ENCODE measurements at regions not wholly inside any gene's neighbourhood (a gene's known extent, or its start where the extent isn't known, plus 50 kb on each side); places are given as distances from the start of the nearest gene placed in this dataset.
A peak's percentile ranks its signal among the peaks of the same experiment; 100 is the strongest.

- H3K4me3 Mint-ChIP-seq, result no peak overlapping the region
- CTCF ChIA-PET, result no interaction called here
- intact Hi-C loops (cut with micrococcal nuclease), result no loop called here
- TF ChIP-seq CTCF (IDR thresholded peaks at IDR 0.05), result no peak
- peaks cover 24% of the 10 kb centered on the region for H3K27me3 Mint-ChIP-seq
- no peak overlapping the region for H3K27ac Mint-ChIP-seq
- no peaks in the 10 kb centered on the region for H3K9me3 Mint-ChIP-seq
- no peak for DNase-seq
- no peaks in the 10 kb centered on the region for H3K36me3 Mint-ChIP-seq (ENCODE audit: low read depth)
- peaks cover 6% of the 10 kb centered on the region for H3K4me1 Mint-ChIP-seq
- ATAC-seq (ENCODE audit: low read depth), result no peak
- POLR2A ChIA-PET, result no interaction called here
These were observed 81.2 kb upstream of the WASF3 start for GRCh38 chr13:26476111-26476781.

GRCh38 chr13:26476782-26477142 is 80.7 kb upstream of the WASF3 start:
- H3K27me3 Mint-ChIP-seq, result peaks cover 24% of the 10 kb centered on the region
- no peak for DNase-seq
- no peaks in the 10 kb centered on the region for H3K36me3 Mint-ChIP-seq (ENCODE audit: low read depth)
- ChIA-PET CTCF (no interaction called here), POLR2A (no interaction called here)
- no peaks in the 10 kb centered on the region for H3K9me3 Mint-ChIP-seq
- intact Hi-C loops (cut with micrococcal nuclease), result no loop called here
- no peak for ATAC-seq (ENCODE audit: low read depth)
- no peak overlapping the region for H3K27ac Mint-ChIP-seq
- no peak overlapping the region for H3K4me3 Mint-ChIP-seq
- no peak for TF ChIP-seq CTCF (IDR thresholded peaks at IDR 0.05)
- peaks cover 6% of the 10 kb centered on the region for H3K4me1 Mint-ChIP-seq

- CTCF ChIA-PET, result no interaction called here
These were observed 79.8 kb upstream of the WASF3 start for GRCh38 chr13:26477681-26478080.

GRCh38 chr13:26480246-26480855 is 77.1 kb upstream of the WASF3 start:
- Mint-ChIP-seq H3K27ac (no peak overlapping the region), H3K4me3 (no peak overlapping the region), H3K9me3 (no peaks in the 10 kb centered on the region), H3K36me3 (ENCODE audit: low read depth) (no peaks in the 10 kb centered on the region), H3K27me3 (peaks cover 16% of the 10 kb centered on the region), H3K4me1 (peaks cover 13% of the 10 kb centered on the region)
- intact Hi-C loops (cut with micrococcal nuclease), result loop anchor here (5.0 kb wide), 2 partner anchors 228 to 307 kb away; partner anchors contain the start of gene CDK8
- TF ChIP-seq CTCF (IDR thresholded peaks at IDR 0.05), result no peak
- ChIA-PET POLR2A (no interaction called here), CTCF (no interaction called here)
- ATAC-seq (ENCODE audit: low read depth) (no peak), DNase-seq (no peak)

More at GRCh38 chr13:26477681-26478080, 79.8 kb upstream of the WASF3 start:
- POLR2A ChIA-PET, result no interaction called here
- Mint-ChIP-seq H3K36me3 (ENCODE audit: low read depth) (no peaks in the 10 kb centered on the region), H3K4me1 (peaks cover 10% of the 10 kb centered on the region), H3K27me3 (peaks cover 24% of the 10 kb centered on the region), H3K27ac (no peak overlapping the region), H3K9me3 (no peaks in the 10 kb centered on the region), H3K4me3 (no peak overlapping the region)
- no peak for DNase-seq
- intact Hi-C loops (cut with micrococcal nuclease), result no loop called here
- ATAC-seq (ENCODE audit: low read depth), result no peak
- TF ChIP-seq CTCF (IDR thresholded peaks at IDR 0.05), result no peak

GRCh38 chr13:26482451-26483197 is 74.9 kb upstream of the WASF3 start:
- DNase-seq (no peak), ATAC-seq (ENCODE audit: low read depth) (peak; percentile 82)
- Mint-ChIP-seq H3K36me3 (ENCODE audit: low read depth) (no peaks in the 10 kb centered on the region), H3K9me3 (no peaks in the 10 kb centered on the region), H3K27ac (no peak overlapping the region), H3K4me1 (peaks cover 6% of the 10 kb centered on the region), H3K4me3 (peak overlapping the region; percentile 48), H3K27me3 (peaks cover 2% of the 10 kb centered on the region)
- intact Hi-C loops (cut with micrococcal nuclease), result loop anchor here (1.0 to 5.0 kb wide), 4 partner anchors 216 to 305 kb away; partner anchors contain the start of gene CDK8
- POLR2A ChIA-PET, result no interaction called here
- CTCF ChIA-PET, result interaction anchor here (0.8 to 3.2 kb wide), 4 partner anchors 14 to 298 kb away, joined by 3 to 15 read pairs (median 6); no protein-coding TSS in a partner anchor
- no peak for TF ChIP-seq CTCF (IDR thresholded peaks at IDR 0.05)
